GM12873 (cell line): ENCODE measurements at regions not wholly inside any gene's neighbourhood (a gene's known extent, or its start where the extent isn't known, plus 50 kb on each side); places are given as distances from the start of the nearest gene placed in this dataset.

Source experiments
- CTCF ChIP-seq: IDR thresholded peaks from 2 replicates; pipeline ENCODE4 v1.5.1; 2012; ENCODE audit warnings: low read depth, mild to moderate bottlenecking, moderate library complexity, low read length, control low read depth; ENCODE audit not compliant: insufficient read depth; ENCODE audit errors: missing control alignments

- no peak for TF ChIP-seq CTCF
Measured at GRCh38 chr4:17097362-17097761, 198.9 kb upstream of the LDB2 start.

GRCh38 chr4:17096692-17097091 is 198.2 kb upstream of the LDB2 start:
- no peak for TF ChIP-seq CTCF

- TF ChIP-seq CTCF = no peak
Measured at GRCh38 chr4:17095771-17096170, 197.3 kb upstream of the LDB2 start.

- no peak for TF ChIP-seq CTCF
Measured at GRCh38 chr4:17094876-17095210, 196.4 kb upstream of the LDB2 start.

GRCh38 chr4:17094159-17094875 is 195.9 kb upstream of the LDB2 start:
- TF ChIP-seq CTCF = no peak

GRCh38 chr4:17093481-17093880 is 195.0 kb upstream of the LDB2 start:
- TF ChIP-seq CTCF = no peak

- no peak for TF ChIP-seq CTCF
Measured at GRCh38 chr4:17092736-17093437, 194.4 kb upstream of the LDB2 start.
